Activated B cell treated with CpG ODN at 0.5 μM for 24 hours (primary cell): ENCODE measurements at regions not wholly inside any gene's neighbourhood (a gene's known extent, or its start where the extent isn't known, plus 50 kb on each side); places are given as distances from the start of the nearest gene placed in this dataset.

ENCODE experiments used
- ATAC-seq: fragments of 200-7000 bp; cut with Tn5 transposase; one replicate; pipeline ENCODE4 v1.10.0; 2021; ENCODE audit warnings: low read depth, mild to moderate bottlenecking, moderate library complexity
- CTCF ChIA-PET: fragments of 350-600 bp; sonication (Branson Sonifier 250); formaldehyde crosslinking; loops from one replicate; lab custom pipeline; 2021; ENCODE audit warnings: antibody characterized with exemption; lab: Charles Lee
- POLR2A ChIA-PET: fragments of 350-600 bp; sonication (Branson Sonifier 250); formaldehyde crosslinking; loops from one replicate; lab custom pipeline; 2021; ENCODE audit warnings: antibody characterized with exemption; lab: Charles Lee
- DNase-seq: peaks from one replicate; pipeline ENCODE4 v3.0.0; 2022
- H3K27ac Mint-ChIP-seq: one replicate; pipeline ENCODE4 v1.8.0; 2020; ENCODE audit warnings: mixed read lengths
- H3K27me3 Mint-ChIP-seq: one replicate; pipeline ENCODE4 v1.8.0; 2021; ENCODE audit warnings: mixed read lengths
- H3K36me3 Mint-ChIP-seq: one replicate; pipeline ENCODE4 v1.8.0; 2021; ENCODE audit warnings: low read depth, mixed read lengths
- H3K4me1 Mint-ChIP-seq: one replicate; pipeline ENCODE4 v1.8.0; 2021; ENCODE audit warnings: mixed read lengths
- H3K4me3 Mint-ChIP-seq: one replicate; pipeline ENCODE4 v1.8.0; 2020; ENCODE audit warnings: mild to moderate bottlenecking, mixed read lengths
- H3K9me3 Mint-ChIP-seq: one replicate; pipeline ENCODE4 v1.8.0; 2020; ENCODE audit warnings: mixed read lengths
- CTCF ChIP-seq: fragments of 200-600 bp; IDR thresholded peaks from one replicate; pipeline ENCODE4 v1.8.0; 2022; ENCODE audit warnings: antibody characterized with exemption, mild to moderate bottlenecking
- intact Hi-C: fragments of 100-400 bp; cut with micrococcal nuclease; formaldehyde crosslinking; loops from one replicate; pipeline ENCODE4 v1.15.1; 2024

DNA sequence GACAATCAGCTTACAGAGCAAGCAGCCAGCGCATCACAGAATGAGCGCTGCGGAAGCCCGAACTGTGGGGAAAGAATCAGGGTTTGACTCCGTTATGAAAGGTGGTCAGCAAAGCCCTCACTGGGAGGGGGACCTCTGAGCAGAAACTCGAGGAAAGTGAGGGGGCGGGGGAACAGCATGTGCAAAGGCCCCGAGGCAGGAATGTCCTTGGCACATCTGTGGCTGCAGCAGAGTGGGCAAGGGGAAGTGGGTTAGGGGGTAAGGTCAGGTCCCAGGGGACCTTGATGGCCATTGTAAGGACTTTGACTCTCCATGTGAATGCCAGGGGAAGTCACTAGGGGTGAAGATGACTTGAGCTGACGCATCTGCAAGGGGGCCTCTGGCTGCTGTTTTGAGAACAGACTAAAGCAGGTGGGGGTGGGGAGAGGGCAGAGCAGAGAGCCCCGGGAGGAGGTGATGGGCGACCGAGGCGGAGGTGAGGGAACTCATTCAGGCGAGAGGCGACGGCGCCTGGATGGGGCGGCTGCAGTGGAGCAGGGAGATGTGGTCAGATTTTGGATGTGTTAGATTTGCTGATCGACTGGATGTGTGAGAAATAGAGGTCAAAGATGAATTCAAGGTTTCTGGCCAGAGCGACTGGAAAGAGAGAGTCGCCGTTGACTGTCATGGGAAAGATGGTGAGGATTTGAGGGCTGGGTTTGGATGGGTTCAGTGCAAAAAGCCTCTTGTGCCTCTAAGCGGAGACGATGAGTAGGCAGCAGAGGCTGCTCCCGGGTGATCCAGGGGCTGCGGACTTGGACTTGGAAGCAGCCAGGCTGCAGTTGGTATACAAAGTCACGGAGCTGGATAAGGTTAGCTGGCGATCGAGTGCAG is 108.0 kb upstream of the ZBTB40 start:
- H3K27ac Mint-ChIP-seq = no peak overlapping the region
- no peaks in the 10 kb centered on the region for H3K4me1 Mint-ChIP-seq
- ChIA-PET POLR2A (no interaction called here), CTCF (no interaction called here)
- no peaks in the 10 kb centered on the region for H3K9me3 Mint-ChIP-seq
- DNase-seq (no peak), ATAC-seq (no peak)
- intact Hi-C loops = no loop called here
- no peak for TF ChIP-seq CTCF
- H3K4me3 Mint-ChIP-seq = no peak overlapping the region
- no peaks in the 10 kb centered on the region for H3K36me3 Mint-ChIP-seq
- H3K27me3 Mint-ChIP-seq = peaks cover 33% of the 10 kb centered on the region

DNA sequence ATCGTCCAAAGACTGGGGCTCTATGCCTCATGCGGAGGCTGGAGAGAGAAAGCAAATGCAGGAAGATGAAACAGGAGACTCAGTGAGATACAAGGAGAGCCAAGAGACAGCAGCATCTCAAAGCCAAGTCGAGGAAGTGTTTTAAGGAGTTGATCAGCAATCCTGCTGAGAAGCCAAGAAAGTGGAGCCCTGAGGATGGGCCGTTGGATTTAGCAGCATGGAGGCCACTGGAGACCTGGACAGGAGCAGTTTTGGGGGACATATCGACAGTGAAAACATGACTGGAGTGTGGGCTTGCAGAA is 107.4 kb upstream of the ZBTB40 start:
- no peak overlapping the region for H3K4me3 Mint-ChIP-seq
- H3K36me3 Mint-ChIP-seq = no peaks in the 10 kb centered on the region
- ChIA-PET POLR2A (no interaction called here), CTCF (no interaction called here)
- H3K9me3 Mint-ChIP-seq = no peaks in the 10 kb centered on the region
- H3K27ac Mint-ChIP-seq = no peak overlapping the region
- H3K27me3 Mint-ChIP-seq = peaks cover 36% of the 10 kb centered on the region
- no peak for TF ChIP-seq CTCF
- ATAC-seq (no peak), DNase-seq (no peak)
- H3K4me1 Mint-ChIP-seq = no peaks in the 10 kb centered on the region
- intact Hi-C loops = no loop called here

DNA sequence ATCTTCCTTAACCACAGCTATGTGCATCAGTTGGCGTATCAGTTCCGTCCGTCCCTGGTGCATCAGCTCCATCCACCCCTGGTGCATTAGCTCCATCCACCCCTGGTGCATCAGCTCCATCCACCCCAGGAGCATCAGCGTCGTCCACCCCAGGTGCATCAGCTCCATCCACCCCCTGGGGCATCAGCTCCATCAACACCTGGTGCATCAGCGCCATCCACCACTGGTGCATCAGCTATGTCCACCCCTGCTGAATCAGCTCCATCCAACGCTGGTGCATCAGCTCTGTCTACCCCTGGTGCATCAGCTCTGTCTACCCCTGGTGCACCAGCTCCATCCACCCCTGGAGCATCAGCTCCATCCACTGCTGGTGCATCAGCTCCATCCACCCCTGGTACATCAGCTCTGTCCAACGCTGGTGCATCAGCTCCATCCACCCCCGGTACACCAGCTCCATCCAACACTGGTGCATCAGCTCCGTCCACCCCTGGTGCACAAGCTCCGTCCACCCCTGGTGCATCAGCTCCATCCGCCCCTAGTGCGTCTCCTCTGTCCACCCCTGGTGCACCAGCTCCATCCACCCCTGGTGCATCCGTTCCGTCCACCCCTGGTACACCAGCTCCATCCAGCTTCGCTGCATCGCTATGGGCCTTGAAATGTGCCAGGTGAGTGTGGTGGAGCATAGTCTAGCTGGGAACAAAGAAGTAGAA is 106.6 kb upstream of the ZBTB40 start:
- intact Hi-C loops = no loop called here
- no peak for TF ChIP-seq CTCF
- no peak overlapping the region for H3K4me3 Mint-ChIP-seq
- ChIA-PET CTCF (no interaction called here), POLR2A (interaction anchor here (0.5 kb wide), 1 partner anchor 1140 kb away, joined by 5 read pairs; no protein-coding TSS in a partner anchor)
- no peaks in the 10 kb centered on the region for H3K4me1 Mint-ChIP-seq
- H3K9me3 Mint-ChIP-seq = no peaks in the 10 kb centered on the region
- DNase-seq (no peak), ATAC-seq (no peak)
- peaks cover 40% of the 10 kb centered on the region for H3K27me3 Mint-ChIP-seq
- H3K27ac Mint-ChIP-seq = no peak overlapping the region
- no peaks in the 10 kb centered on the region for H3K36me3 Mint-ChIP-seq

DNA sequence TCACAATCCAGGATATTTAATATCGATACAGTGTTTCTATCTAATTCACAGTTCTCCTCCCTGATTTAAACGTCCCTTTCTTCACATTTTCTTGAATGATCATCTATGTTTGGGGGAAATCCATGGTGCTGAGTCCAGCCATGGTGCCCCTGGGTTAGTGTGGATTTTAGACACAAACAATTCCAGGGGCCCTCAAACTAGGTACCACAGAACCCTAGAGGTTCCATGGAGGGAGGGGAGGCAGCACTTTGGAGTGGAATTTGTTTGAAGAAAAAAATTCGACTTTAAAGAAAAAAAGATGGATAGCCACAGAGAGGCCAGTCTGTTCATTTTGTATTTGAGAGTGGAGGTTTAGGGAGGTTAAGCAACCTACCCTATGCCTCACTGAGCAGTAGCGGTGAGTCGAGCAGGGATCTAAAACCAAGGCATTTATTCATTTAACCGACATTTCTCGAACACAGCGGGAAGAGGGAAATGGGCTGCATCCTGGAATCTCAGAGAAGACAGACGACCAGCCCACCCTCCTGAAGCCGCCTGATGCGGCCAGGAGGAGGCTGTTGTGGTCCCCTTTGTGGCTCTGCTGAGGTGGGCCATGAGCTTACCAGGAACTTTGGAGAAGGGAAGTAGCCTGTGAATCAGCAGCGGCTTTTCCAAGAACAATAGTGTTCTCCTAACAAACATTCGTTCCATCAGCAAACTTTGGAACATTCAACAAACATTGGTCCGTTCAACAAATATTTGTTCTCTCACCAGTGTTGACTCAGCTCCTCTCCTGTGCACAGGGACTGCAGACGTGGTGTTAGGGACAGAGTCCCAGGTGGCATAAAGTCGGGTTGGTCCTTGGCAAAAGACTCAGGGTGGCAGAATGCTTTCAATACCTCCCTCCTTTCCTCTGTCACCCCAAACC is 103.5 kb upstream of the ZBTB40 start:
- DNase-seq (no peak), ATAC-seq (no peak)
- Mint-ChIP-seq H3K4me3 (no peak overlapping the region), H3K9me3 (no peaks in the 10 kb centered on the region), H3K4me1 (no peaks in the 10 kb centered on the region), H3K27ac (no peak overlapping the region), H3K36me3 (no peaks in the 10 kb centered on the region), H3K27me3 (peaks cover 48% of the 10 kb centered on the region)
- intact Hi-C loops = no loop called here
- TF ChIP-seq CTCF = no peak
- ChIA-PET CTCF (no interaction called here), POLR2A (interaction anchor here (1.1 kb wide), 1 partner anchor 7 kb away, joined by 5 read pairs; no protein-coding TSS in a partner anchor)
